ENCODE measurements at regions not wholly inside any gene's neighbourhood (a gene's known extent, or its start where the extent isn't known, plus 50 kb on each side); places are given as distances from the start of the nearest gene placed in this dataset.

DNA sequence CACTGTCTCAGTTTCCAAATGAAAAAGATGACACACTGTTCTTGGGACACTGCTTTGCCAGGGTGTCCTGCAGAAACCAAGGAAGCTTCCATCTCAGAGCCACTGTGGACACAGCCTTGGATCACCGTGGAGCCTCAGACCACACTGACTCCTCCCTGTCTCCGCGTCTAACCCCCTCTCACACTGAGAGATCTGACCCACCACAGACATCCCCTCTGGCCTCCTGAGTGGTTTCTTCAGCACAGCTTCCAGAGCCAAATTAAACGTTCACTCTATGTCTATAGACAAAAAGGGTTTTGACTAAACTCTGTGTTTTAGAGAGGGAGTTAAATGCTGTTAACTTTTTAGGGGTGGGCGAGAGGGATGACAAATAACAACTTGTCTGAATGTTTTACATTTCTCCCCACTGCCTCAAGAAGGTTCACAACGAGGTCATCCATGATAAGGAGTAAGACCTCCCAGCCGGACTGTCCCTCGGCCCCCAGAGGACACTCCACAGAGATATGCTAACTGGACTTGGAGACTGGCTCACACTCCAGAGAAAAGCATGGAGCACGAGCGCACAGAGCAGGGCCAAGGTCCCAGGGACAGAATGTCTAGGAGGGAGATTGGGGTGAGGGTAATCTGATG, 113.4 kb upstream of the PKDCC start:
- no peak overlapping the region for H3K4me3 ChIP-seq
- H3K36me3 ChIP-seq (ENCODE audit: low read depth), result no peaks in the 10 kb centered on the region
- peak; percentile 15 for ATAC-seq
- no peak for DNase-seq
- H3K9me3 ChIP-seq, result no peaks in the 10 kb centered on the region
- intact Hi-C loops (cut with DNase I, micrococcal nuclease), result no loop called here
- no peaks in the 10 kb centered on the region for H3K4me1 ChIP-seq (ENCODE audit: low read depth)
- TF ChIP-seq, protein P1, sequence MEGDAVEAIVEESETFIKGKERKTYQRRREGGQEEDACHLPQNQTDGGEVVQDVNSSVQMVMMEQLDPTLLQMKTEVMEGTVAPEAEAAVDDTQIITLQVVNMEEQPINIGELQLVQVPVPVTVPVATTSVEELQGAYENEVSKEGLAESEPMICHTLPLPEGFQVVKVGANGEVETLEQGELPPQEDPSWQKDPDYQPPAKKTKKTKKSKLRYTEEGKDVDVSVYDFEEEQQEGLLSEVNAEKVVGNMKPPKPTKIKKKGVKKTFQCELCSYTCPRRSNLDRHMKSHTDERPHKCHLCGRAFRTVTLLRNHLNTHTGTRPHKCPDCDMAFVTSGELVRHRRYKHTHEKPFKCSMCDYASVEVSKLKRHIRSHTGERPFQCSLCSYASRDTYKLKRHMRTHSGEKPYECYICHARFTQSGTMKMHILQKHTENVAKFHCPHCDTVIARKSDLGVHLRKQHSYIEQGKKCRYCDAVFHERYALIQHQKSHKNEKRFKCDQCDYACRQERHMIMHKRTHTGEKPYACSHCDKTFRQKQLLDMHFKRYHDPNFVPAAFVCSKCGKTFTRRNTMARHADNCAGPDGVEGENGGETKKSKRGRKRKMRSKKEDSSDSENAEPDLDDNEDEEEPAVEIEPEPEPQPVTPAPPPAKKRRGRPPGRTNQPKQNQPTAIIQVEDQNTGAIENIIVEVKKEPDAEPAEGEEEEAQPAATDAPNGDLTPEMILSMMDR (IDR thresholded peaks at IDR 0.05), result no peak

DNA sequence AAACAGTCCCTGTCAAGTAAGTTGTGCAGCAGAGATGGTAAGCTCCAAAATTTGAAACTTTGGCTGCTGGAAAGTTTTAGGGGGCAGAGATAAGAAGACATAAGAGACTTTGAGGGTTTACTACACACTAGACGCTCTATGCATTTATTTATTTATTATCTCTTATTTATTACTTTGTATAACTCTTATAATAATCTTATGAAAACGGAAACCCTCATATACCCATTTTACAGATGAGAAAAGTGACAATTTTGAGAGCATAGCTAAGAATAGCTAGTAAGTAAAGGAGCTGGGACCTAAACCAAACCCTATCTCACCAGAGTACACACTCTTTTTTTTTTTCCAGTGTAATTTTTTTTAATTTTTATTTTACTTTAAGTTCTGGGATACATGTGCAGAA, 112.8 kb upstream of the PKDCC start:
- Histone ChIP-seq H3K4me1 (ENCODE audit: low read depth) (no peaks in the 10 kb centered on the region), H3K9me3 (no peaks in the 10 kb centered on the region), H3K4me3 (no peak overlapping the region), H3K36me3 (ENCODE audit: low read depth) (no peaks in the 10 kb centered on the region)
- TF ChIP-seq, protein P1 (IDR thresholded peaks at IDR 0.05), result no peak
- DNase-seq, result no peak
- intact Hi-C loops (cut with DNase I, micrococcal nuclease), result no loop called here
- ATAC-seq, result no peak

DNA sequence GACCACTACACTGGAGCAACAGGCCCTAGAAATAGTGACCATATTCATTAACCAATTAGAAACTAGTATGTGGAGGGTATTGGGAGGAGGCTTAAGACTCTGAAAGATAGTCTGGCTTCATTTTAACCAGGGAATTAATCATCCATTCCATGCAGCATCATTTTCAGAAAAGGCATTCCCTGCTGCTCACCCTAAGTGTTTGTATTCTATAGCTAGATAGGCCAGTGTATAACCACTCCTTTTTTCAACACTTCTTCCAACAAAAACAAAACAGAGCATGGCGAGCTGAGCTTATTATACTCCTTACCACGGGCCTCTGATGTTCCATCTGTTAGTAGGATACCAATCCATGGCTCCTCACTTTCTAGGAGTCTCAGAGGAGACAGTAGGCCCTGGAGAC, 112.0 kb upstream of the PKDCC start:
- no peaks in the 10 kb centered on the region for H3K36me3 ChIP-seq (ENCODE audit: low read depth)
- TF ChIP-seq, protein P1 (IDR thresholded peaks at IDR 0.05), result no peak

DNA sequence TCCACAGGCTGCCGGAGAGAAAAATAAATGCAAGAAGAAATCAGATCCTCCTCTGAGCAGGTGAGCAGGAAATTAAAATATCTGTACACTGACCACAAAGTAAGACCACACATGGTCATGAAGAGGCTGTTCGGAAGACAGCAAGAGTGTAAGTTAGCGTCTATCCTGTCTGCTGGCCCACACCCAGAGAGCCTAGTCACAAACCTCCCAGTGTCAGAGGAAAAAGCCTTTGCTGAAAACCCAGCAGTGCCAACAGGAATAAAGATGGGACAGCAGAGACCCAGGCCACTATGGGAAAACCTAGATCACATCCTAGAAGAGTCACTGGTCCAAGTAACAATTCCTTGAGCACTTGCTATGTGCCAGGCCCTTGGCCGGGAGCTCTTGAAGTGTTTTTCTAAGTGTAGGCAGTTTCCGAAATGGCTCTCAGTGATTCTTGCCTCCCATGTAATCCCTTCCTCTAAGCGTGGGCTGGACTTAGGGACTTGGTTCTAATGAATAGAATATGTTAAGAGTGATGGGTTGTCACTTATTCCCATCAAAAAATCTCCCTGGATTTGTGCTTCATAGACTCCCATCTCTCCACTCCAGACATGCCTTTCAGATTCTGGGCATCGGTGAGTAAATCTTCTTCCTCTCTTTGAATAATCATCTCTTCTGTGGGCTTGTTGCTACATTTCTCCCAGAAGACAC, 110.9 kb upstream of the PKDCC start:
- DNase-seq (no peak), ATAC-seq (no peak)
- intact Hi-C loops (cut with DNase I, micrococcal nuclease), result no loop called here
- TF ChIP-seq, protein P1 (IDR thresholded peaks at IDR 0.05), result no peak
- Histone ChIP-seq H3K36me3 (ENCODE audit: low read depth) (no peaks in the 10 kb centered on the region), H3K9me3 (no peaks in the 10 kb centered on the region), H3K4me1 (ENCODE audit: low read depth) (no peaks in the 10 kb centered on the region), H3K4me3 (no peak overlapping the region)

More for the DNA sequence above, 112.0 kb upstream of the PKDCC start:
- Histone ChIP-seq H3K4me1 (ENCODE audit: low read depth) (no peaks in the 10 kb centered on the region), H3K4me3 (no peak overlapping the region), H3K9me3 (no peaks in the 10 kb centered on the region)
- no peak for DNase-seq
- no peak for ATAC-seq
- intact Hi-C loops (cut with DNase I, micrococcal nuclease), result no loop called here

DNA sequence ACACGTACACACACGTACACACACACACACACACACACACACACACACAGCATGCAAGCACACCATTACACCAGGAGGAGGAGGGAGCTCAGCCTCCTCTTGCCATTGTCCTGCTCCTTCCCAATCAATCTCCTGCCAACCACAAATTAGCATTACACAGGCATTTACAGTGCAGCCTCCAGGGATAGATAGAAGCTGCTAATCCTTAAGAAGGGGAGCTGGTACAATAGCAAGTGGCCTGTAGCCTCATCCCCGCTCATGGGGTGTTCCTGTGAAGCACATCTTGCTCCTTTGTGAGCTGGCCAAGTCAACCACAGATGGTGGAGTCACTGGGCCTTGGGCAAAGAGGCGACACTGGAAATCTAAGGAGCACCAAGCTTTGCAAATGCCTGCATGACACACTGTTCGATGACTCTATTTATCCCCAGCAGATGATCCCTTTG, 110.3 kb upstream of the PKDCC start:
- TF ChIP-seq, protein P1 (IDR thresholded peaks at IDR 0.05), result no peak
- DNase-seq (no peak), ATAC-seq (no peak)
- H3K9me3 ChIP-seq, result no peaks in the 10 kb centered on the region
- no peaks in the 10 kb centered on the region for H3K36me3 ChIP-seq (ENCODE audit: low read depth)
- no peak overlapping the region for H3K4me3 ChIP-seq
- intact Hi-C loops (cut with DNase I, micrococcal nuclease), result no loop called here
- H3K4me1 ChIP-seq (ENCODE audit: low read depth), result no peaks in the 10 kb centered on the region
